H9 (cell line): ENCODE measurements at regions not wholly inside any gene's neighbourhood (a gene's known extent, or its start where the extent isn't known, plus 50 kb on each side); places are given as distances from the start of the nearest gene placed in this dataset.
A peak's percentile ranks its signal among the peaks of the same experiment; 100 is the strongest.

Experiments
- DNase-seq: peaks from one replicate; pipeline ENCODE4 v3.0.0-alpha.2; 2017
- H2AFZ ChIP-seq: one replicate; pipeline ENCODE4 v1.6.1; 2013; ENCODE audit warnings: mild to moderate bottlenecking, low read length, control low read depth, moderate library complexity
- H2AK5ac ChIP-seq: 2 replicates; pipeline ENCODE4 v1.6.1; 2013; ENCODE audit warnings: low read length, control low read depth, mixed read lengths; ENCODE audit not compliant: insufficient read length
- H2BK120ac ChIP-seq: one replicate; pipeline ENCODE4 v1.6.1; 2013; ENCODE audit warnings: low read depth, mild to moderate bottlenecking, low read length, control low read depth, inconsistent platforms; ENCODE audit not compliant: poor library complexity, severe bottlenecking
- H2BK12ac ChIP-seq: 2 replicates; pipeline ENCODE4 v1.6.1; 2013; ENCODE audit warnings: low read length, control low read depth, mixed read lengths, low read depth; ENCODE audit not compliant: insufficient read length
- H2BK15ac ChIP-seq: 2 replicates; pipeline ENCODE4 v1.6.1; 2013; ENCODE audit warnings: low read depth, low read length, control low read depth
- H2BK20ac ChIP-seq: one replicate; pipeline ENCODE4 v1.6.1; 2013; ENCODE audit warnings: low read depth, mild to moderate bottlenecking, low read length, control low read depth, inconsistent platforms; ENCODE audit not compliant: poor library complexity, severe bottlenecking
- H2BK5ac ChIP-seq: 2 replicates; pipeline ENCODE4 v1.6.1; 2013; ENCODE audit warnings: low read length, control low read depth, mixed read lengths; ENCODE audit not compliant: insufficient read length
- H3K14ac ChIP-seq: 2 replicates; pipeline ENCODE4 v1.6.1; 2013; ENCODE audit warnings: low read length, control low read depth; ENCODE audit not compliant: insufficient read depth
- H3K18ac ChIP-seq: 2 replicates; pipeline ENCODE4 v1.6.1; 2013; ENCODE audit warnings: low read depth, mild to moderate bottlenecking, mixed read lengths, low read length, control low read depth; ENCODE audit not compliant: insufficient read length
- H3K23ac ChIP-seq: 2 replicates; pipeline ENCODE4 v1.6.1; 2013; ENCODE audit warnings: low read length, control low read depth, mixed read lengths, low read depth; ENCODE audit not compliant: insufficient read length
- H3K23me2 ChIP-seq: 2 replicates; pipeline ENCODE4 v1.6.1; 2013; ENCODE audit warnings: low read depth, mild to moderate bottlenecking, mixed read lengths, low read length, control low read depth; ENCODE audit not compliant: insufficient read length, poor library complexity, severe bottlenecking
- H3K27ac ChIP-seq: 2 replicates; pipeline ENCODE4 v1.5.1; 2013; ENCODE audit warnings: low read length, control low read depth, mixed read lengths, low read depth; ENCODE audit not compliant: insufficient read length
- H3K27me3 ChIP-seq: 2 replicates; pipeline ENCODE4 v1.6.1; 2013; ENCODE audit warnings: low read length, control low read depth, inconsistent platforms; ENCODE audit not compliant: insufficient read depth
- H3K4ac ChIP-seq: 2 replicates; pipeline ENCODE4 v1.6.1; 2013; ENCODE audit warnings: low read depth, mild to moderate bottlenecking, control low read depth, inconsistent platforms, low read length, moderate library complexity
- H3K4me1 ChIP-seq: 2 replicates; pipeline ENCODE4 v1.6.1; 2013; ENCODE audit warnings: low read length, control low read depth, inconsistent platforms; ENCODE audit not compliant: insufficient read depth
- H3K4me2 ChIP-seq: 2 replicates; pipeline ENCODE4 v1.6.1; 2013; ENCODE audit warnings: low read length, control low read depth, mixed read lengths; ENCODE audit not compliant: insufficient read length, insufficient read depth
- H3K56ac ChIP-seq: 2 replicates; pipeline ENCODE4 v1.6.1; 2013; ENCODE audit warnings: low read depth, mild to moderate bottlenecking, mixed read lengths, low read length, control low read depth; ENCODE audit not compliant: insufficient read length
- H3K79me1 ChIP-seq: 2 replicates; pipeline ENCODE4 v1.6.1; 2013; ENCODE audit warnings: low read depth, mild to moderate bottlenecking, moderate library complexity, low read length, control low read depth, inconsistent platforms; ENCODE audit not compliant: insufficient read depth, poor library complexity, severe bottlenecking
- H3K79me2 ChIP-seq: 2 replicates; pipeline ENCODE4 v1.6.1; 2013; ENCODE audit warnings: low read length, control low read depth, inconsistent platforms; ENCODE audit not compliant: insufficient read depth
- H3K9ac ChIP-seq: 2 replicates; pipeline ENCODE4 v1.6.1; 2013; ENCODE audit warnings: low read length, control low read depth, mixed read lengths; ENCODE audit not compliant: insufficient read length; ENCODE audit errors: extremely low read depth
- H3K9me3 ChIP-seq: one replicate; pipeline ENCODE4 v1.6.1; 2013; ENCODE audit warnings: low read depth, low read length, inconsistent platforms; ENCODE audit not compliant: control insufficient read depth
- H3T11ph ChIP-seq: one replicate; pipeline ENCODE4 v1.6.1; 2013; ENCODE audit warnings: mild to moderate bottlenecking, low read length, control low read depth, inconsistent platforms
- H4K20me1 ChIP-seq: one replicate; pipeline ENCODE4 v1.6.1; 2013; ENCODE audit not compliant: control insufficient read depth, insufficient read length, insufficient read depth
- H4K5ac ChIP-seq: 2 replicates; pipeline ENCODE4 v1.6.1; 2013; ENCODE audit warnings: low read depth, mild to moderate bottlenecking, mixed read lengths, low read length, control low read depth; ENCODE audit not compliant: insufficient read length
- H4K8ac ChIP-seq: replicated peaks from 2 replicates; pipeline ENCODE4 v1.6.1; 2013; ENCODE audit warnings: low read length, control low read depth, mixed read lengths, low read depth; ENCODE audit not compliant: insufficient read length
- H4K91ac ChIP-seq: 2 replicates; pipeline ENCODE4 v1.6.1; 2013; ENCODE audit warnings: low read depth, mild to moderate bottlenecking, moderate library complexity, mixed read lengths, low read length, control low read depth; ENCODE audit not compliant: insufficient read length
- H3K27ac Mint-ChIP-seq, 3 experiments: 2 replicates in 2 of 3; 3 replicates in 1 of 3; pipeline ENCODE4 v1.8.0; 2020 to 2021; ENCODE audit warnings: mixed read lengths in 3 of 3, mild to moderate bottlenecking in 1 of 3, moderate library complexity in 1 of 3
- H3K27me3 Mint-ChIP-seq: 2 replicates; pipeline ENCODE4 v1.8.0; 2021; ENCODE audit warnings: low read depth, mild to moderate bottlenecking, moderate library complexity, mixed read lengths
- H3K36me3 Mint-ChIP-seq, 3 experiments: 2 replicates in 2 of 3; 3 replicates in 1 of 3; pipeline ENCODE4 v1.8.0; 2020 to 2021; ENCODE audit warnings: low read depth in 3 of 3, mixed read lengths in 3 of 3; ENCODE audit not compliant: insufficient read depth in 1 of 3
- H3K4me1 Mint-ChIP-seq, 2 experiments: 2 replicates each; pipeline ENCODE4 v1.8.0; 2020; ENCODE audit warnings: mixed read lengths in 2 of 2
- H3K4me3 Mint-ChIP-seq, 2 experiments: 2 replicates in 1 of 2; 3 replicates in 1 of 2; pipeline ENCODE4 v1.8.0; 2020 to 2021; ENCODE audit warnings: mild to moderate bottlenecking in 2 of 2, mixed read lengths in 2 of 2, moderate library complexity in 1 of 2
- H3K9me3 Mint-ChIP-seq, 2 experiments: 2 replicates in 1 of 2; 3 replicates in 1 of 2; pipeline ENCODE4 v1.8.0; 2020; ENCODE audit warnings: mild to moderate bottlenecking in 2 of 2, mixed read lengths in 2 of 2, moderate library complexity in 1 of 2
- CTCF ChIP-seq: fragments of 200-600 bp; sonication (generic); conservative IDR thresholded peaks from 3 replicates; pipeline ENCODE4 v1.8.0; 2021; ENCODE audit warnings: antibody characterized with exemption, mild to moderate bottlenecking
- WGBS: extraction: QIAGEN DNeasy Blood & Tissue Kit; methylation state at CpG from one replicate; pipeline ENCODE4 v1.1.7; 2013; ENCODE audit warnings: missing lambda C conversion rate, low lambda C conversion rate, mixed read lengths; ENCODE audit not compliant: insufficient read length; ENCODE audit errors: extremely low coverage; 5-methylcytosine and 5-hydroxymethylcytosine counted together

DNA sequence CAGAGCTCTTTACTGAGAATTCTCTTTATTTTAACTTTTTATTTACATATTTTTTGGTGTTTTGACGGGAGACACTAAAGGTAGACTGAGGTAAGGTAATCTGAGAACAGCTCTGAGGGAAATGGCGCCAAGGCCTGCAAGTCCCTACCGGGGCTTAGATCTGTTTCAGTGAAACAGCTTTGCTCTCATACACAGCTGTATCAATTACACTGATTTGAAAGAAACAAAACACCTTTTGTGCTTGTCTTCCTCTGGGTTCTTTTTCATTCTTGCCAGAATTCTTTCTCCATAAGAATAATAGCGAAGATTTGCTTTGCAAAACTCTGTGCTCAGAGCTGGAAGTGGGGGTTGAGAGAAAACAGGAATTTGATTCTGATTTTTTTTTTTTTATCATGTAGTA lies 79.5 kb upstream of the PEX5L start:
- H3K18ac ChIP-seq = no peak overlapping the region
- H3T11ph ChIP-seq = no peak overlapping the region
- H3K23me2 ChIP-seq = no peaks in the 10 kb centered on the region
- H2AK5ac ChIP-seq = no peak overlapping the region
- H2BK12ac ChIP-seq = no peak overlapping the region
- H3K27ac ChIP-seq = peak overlapping the region; percentile 86
- H3K23ac ChIP-seq = no peak overlapping the region
- H4K5ac ChIP-seq = no peak overlapping the region
- Mint-ChIP-seq H3K27ac (peak overlapping the region; percentile 91 to 99 (median 98)), H3K4me3 (peak overlapping the region in 1 of 2 experiments; percentile 35; a peak in 3 of 5 replicates), H3K27me3 (no peaks in the 10 kb centered on the region), H3K4me1 (peaks cover 39 to 47% of the 10 kb centered on the region in 2 experiments), H3K36me3 (peaks cover 0 to 4% (median 0%) of the 10 kb centered on the region in 3 experiments; a peak in 3 of 7 replicates), H3K9me3 (no peaks in the 10 kb centered on the region)
- no peaks in the 10 kb centered on the region for H3K79me1 ChIP-seq
- H2AFZ ChIP-seq = no peak overlapping the region
- H3K79me2 ChIP-seq = no peaks in the 10 kb centered on the region
- no peak overlapping the region for H2BK120ac ChIP-seq
- H3K9ac ChIP-seq = no peak overlapping the region
- H3K27me3 ChIP-seq = no peaks in the 10 kb centered on the region
- no peak overlapping the region for H4K8ac ChIP-seq
- H3K14ac ChIP-seq = no peak overlapping the region
- H3K56ac ChIP-seq = no peak overlapping the region
- H4K91ac ChIP-seq = no peak overlapping the region
- H4K20me1 ChIP-seq = no peaks in the 10 kb centered on the region
- WGBS = no CpG with 5 or more reads among the region's 4 CpGs
- TF ChIP-seq CTCF = no peak
- H3K4me1 ChIP-seq = peaks cover 16% of the 10 kb centered on the region
- no peak overlapping the region for H3K4me2 ChIP-seq
- H3K9me3 ChIP-seq = no peaks in the 10 kb centered on the region
- H2BK15ac ChIP-seq = no peak overlapping the region
- H3K4ac ChIP-seq = no peak overlapping the region
- no peak overlapping the region for H2BK20ac ChIP-seq
- no peak overlapping the region for H2BK5ac ChIP-seq
- no peak for DNase-seq
